OCI-LY1 (cell line): ENCODE measurements at regions not wholly inside any gene's neighbourhood (a gene's known extent, or its start where the extent isn't known, plus 50 kb on each side); places are given as distances from the start of the nearest gene placed in this dataset.

Experiments
- H2AFZ ChIP-seq: fragments of 200-600 bp; sonication (generic), shearing (Covaris generic); 2 replicates; pipeline ENCODE4 v1.6.0; 2014; ENCODE audit warnings: antibody characterized with exemption, mild to moderate bottlenecking, low read length
- H3F3A ChIP-seq: fragments of 200-600 bp; sonication (generic), shearing (Covaris generic); 2 replicates; pipeline ENCODE4 v1.6.0; 2014; ENCODE audit warnings: mild to moderate bottlenecking, antibody characterized with exemption, low read length, moderate library complexity; ENCODE audit not compliant: insufficient read depth
- H3K27ac ChIP-seq: fragments of 200-600 bp; sonication (generic); 2 replicates; pipeline ENCODE4 v1.5.1; 2014; ENCODE audit warnings: low read length, mixed run types, mild to moderate bottlenecking, low read depth; ENCODE audit not compliant: poor library complexity, severe bottlenecking
- H3K27me3 ChIP-seq: fragments of 200-600 bp; sonication (generic); 2 replicates; pipeline ENCODE4 v1.6.0; 2014; ENCODE audit warnings: antibody characterized with exemption, mild to moderate bottlenecking, low read length, moderate library complexity; ENCODE audit not compliant: insufficient read depth
- H3K36me3 ChIP-seq: fragments of 200-600 bp; sonication (generic); 2 replicates; pipeline ENCODE4 v1.6.1; 2014; ENCODE audit warnings: mild to moderate bottlenecking, antibody characterized with exemption, low read length, moderate library complexity, mixed read lengths; ENCODE audit not compliant: insufficient read depth
- H3K4me1 ChIP-seq: fragments of 200-600 bp; sonication (generic); 2 replicates; pipeline ENCODE4 v1.5.1; 2014; ENCODE audit warnings: mild to moderate bottlenecking, low read length, moderate library complexity; ENCODE audit not compliant: insufficient read depth, severe bottlenecking
- H3K4me2 ChIP-seq: fragments of 200-600 bp; sonication (generic), shearing (Covaris generic); 2 replicates; pipeline ENCODE4 v1.6.1; 2014; ENCODE audit warnings: low read length
- H3K4me3 ChIP-seq: fragments of 200-600 bp; sonication (generic); 2 replicates; pipeline ENCODE4 v1.5.1; 2014; ENCODE audit warnings: low read length, low read depth, mild to moderate bottlenecking, mixed read lengths; ENCODE audit not compliant: poor library complexity, severe bottlenecking
- H3K79me2 ChIP-seq: fragments of 200-600 bp; shearing (Covaris generic); 2 replicates; pipeline ENCODE4 v1.6.1; 2016; ENCODE audit warnings: mixed run types, low read length, mixed read lengths; ENCODE audit not compliant: insufficient read depth
- H3K9ac ChIP-seq: fragments of 200-600 bp; sonication (generic), shearing (Covaris generic); 2 replicates; pipeline ENCODE4 v1.6.1; 2014; ENCODE audit warnings: mild to moderate bottlenecking, low read length, mixed read lengths
- H3K9me2 ChIP-seq: fragments of 200-600 bp; sonication (generic), shearing (Covaris generic); 2 replicates; pipeline ENCODE4 v1.6.1; 2014; ENCODE audit warnings: low read depth, mild to moderate bottlenecking, low read length, mixed read lengths
- H3K9me3 ChIP-seq: fragments of 200-600 bp; shearing (Covaris generic); 2 replicates; pipeline ENCODE4 v1.6.1; 2014; ENCODE audit warnings: low read length, mixed read lengths
- H4K20me1 ChIP-seq: fragments of 200-600 bp; sonication (generic), shearing (Covaris generic); 2 replicates; pipeline ENCODE4 v1.6.0; 2016; ENCODE audit warnings: mild to moderate bottlenecking, low read length; ENCODE audit not compliant: insufficient read depth
- CTCF ChIP-seq: fragments of 200-600 bp; sonication (generic), shearing (Covaris generic); IDR thresholded peaks from 2 replicates; pipeline ENCODE4 v1.5.1; 2017; ENCODE audit warnings: mild to moderate bottlenecking, antibody characterized with exemption, low read length, moderate library complexity, mixed read lengths
- EZH2 ChIP-seq: fragments of 200-600 bp; sonication (generic), shearing (Covaris generic); IDR thresholded peaks from 2 replicates; pipeline ENCODE4 v1.8.0; 2017; ENCODE audit warnings: borderline replicate concordance, mixed run types, mild to moderate bottlenecking, antibody characterized with exemption, low read length, moderate library complexity, mixed read lengths

GRCh38 chr4:177128306-177128705, 181.4 kb upstream of the NEIL3 start:
- Histone ChIP-seq H3K4me3 (no peak overlapping the region), H3K4me1 (no peaks in the 10 kb centered on the region), H3K27ac (no peak overlapping the region), H3K79me2 (no peaks in the 10 kb centered on the region), H4K20me1 (no peaks in the 10 kb centered on the region), H3K36me3 (no peaks in the 10 kb centered on the region), H3K9ac (no peak overlapping the region), H3K27me3 (no peaks in the 10 kb centered on the region), H3F3A (no peaks in the 10 kb centered on the region), H3K4me2 (no peak overlapping the region), H2AFZ (no peak overlapping the region), H3K9me2 (no peaks in the 10 kb centered on the region), H3K9me3 (no peaks in the 10 kb centered on the region)
- no peak for TF ChIP-seq CTCF
- no peak for TF ChIP-seq EZH2

- Histone ChIP-seq H3K9me3 (no peaks in the 10 kb centered on the region), H3K36me3 (no peaks in the 10 kb centered on the region), H3K4me2 (no peak overlapping the region)
Observed at GRCh38 chr4:177131736-177132135, 177.9 kb upstream of the NEIL3 start.

GRCh38 chr4:177147668-177148067, 162.0 kb upstream of the NEIL3 start:
- Histone ChIP-seq H3K4me3 (no peak overlapping the region), H2AFZ (no peak overlapping the region), H3F3A (no peaks in the 10 kb centered on the region), H3K27me3 (no peaks in the 10 kb centered on the region), H3K4me1 (no peaks in the 10 kb centered on the region), H3K79me2 (no peaks in the 10 kb centered on the region), H3K4me2 (no peak overlapping the region), H3K27ac (no peak overlapping the region), H3K9me2 (no peaks in the 10 kb centered on the region), H3K9me3 (no peaks in the 10 kb centered on the region), H3K9ac (no peak overlapping the region), H4K20me1 (no peaks in the 10 kb centered on the region), H3K36me3 (no peaks in the 10 kb centered on the region)
- TF ChIP-seq EZH2 (no peak), CTCF (no peak)

More at GRCh38 chr4:177131736-177132135, 177.9 kb upstream of the NEIL3 start:
- Histone ChIP-seq H3K4me3 (no peak overlapping the region), H2AFZ (no peak overlapping the region), H3K4me1 (no peaks in the 10 kb centered on the region), H3K9me2 (no peaks in the 10 kb centered on the region), H3K9ac (no peak overlapping the region), H3K79me2 (no peaks in the 10 kb centered on the region), H4K20me1 (no peaks in the 10 kb centered on the region), H3F3A (no peaks in the 10 kb centered on the region), H3K27me3 (no peaks in the 10 kb centered on the region), H3K27ac (no peak overlapping the region)
- TF ChIP-seq EZH2 (no peak), CTCF (no peak)
